ENCODE measurements at regions not wholly inside any gene's neighbourhood (a gene's known extent, or its start where the extent isn't known, plus 50 kb on each side); places are given as distances from the start of the nearest gene placed in this dataset.

- ATAC-seq, result no peak
- TF ChIP-seq BACH2 (CRISPR knock-in tag; IDR thresholded peaks at IDR 0.05; ENCODE audit: borderline replicate concordance), result no peak
- no peak for TF ChIP-seq ZFP3 (CRISPR knock-in tag; IDR thresholded peaks at IDR 0.05)
- TF ChIP-seq CSRNP3 (CRISPR knock-in tag; IDR thresholded peaks at IDR 0.05), result no peak
- no peak for TF ChIP-seq ESRRG (CRISPR knock-in tag; IDR thresholded peaks at IDR 0.05)
- no peak for TF ChIP-seq PPARA (CRISPR knock-in tag; IDR thresholded peaks at IDR 0.05; ENCODE audit: borderline replicate concordance)
- no peak for TF ChIP-seq OSR1 (CRISPR knock-in tag; IDR thresholded peaks at IDR 0.05)
- no peak for TF ChIP-seq CREB5 (CRISPR knock-in tag; IDR thresholded peaks at IDR 0.05; ENCODE audit: low read depth)
Measured at GRCh38 chr9:135300346-135301141, 179.0 kb upstream of the PPP1R26 start.

- ATAC-seq, result no peak
- TF ChIP-seq ZFP3 (CRISPR knock-in tag; IDR thresholded peaks at IDR 0.05) (no peak), ZNF565 (CRISPR knock-in tag; conservative IDR thresholded peaks at IDR 0.05; ENCODE audit: low read depth) (no peak), SNAI2 (CRISPR knock-in tag; IDR thresholded peaks at IDR 0.05) (no peak)
Measured at GRCh38 chr9:135301271-135302263, 178.0 kb upstream of the PPP1R26 start.

GRCh38 chr9:135302329-135303279, 177.0 kb upstream of the PPP1R26 start:
- no peak for TF ChIP-seq OSR1 (CRISPR knock-in tag; IDR thresholded peaks at IDR 0.05)
- TF ChIP-seq ZNF565 (CRISPR knock-in tag; conservative IDR thresholded peaks at IDR 0.05; ENCODE audit: low read depth), result no peak
- no peak for TF ChIP-seq SNAI2 (CRISPR knock-in tag; IDR thresholded peaks at IDR 0.05)
- TF ChIP-seq PATZ1 (CRISPR knock-in tag; IDR thresholded peaks at IDR 0.05; ENCODE audit: borderline replicate concordance), result no peak
- no peak for TF ChIP-seq PPARA (CRISPR knock-in tag; IDR thresholded peaks at IDR 0.05; ENCODE audit: borderline replicate concordance)
- no peak for ATAC-seq

- TF ChIP-seq ZNF70 (CRISPR knock-in tag; IDR thresholded peaks at IDR 0.05) (no peak), OSR1 (CRISPR knock-in tag; IDR thresholded peaks at IDR 0.05) (no peak), GLIS3 (CRISPR knock-in tag; IDR thresholded peaks at IDR 0.05) (no peak), TCF4 (CRISPR knock-in tag; IDR thresholded peaks at IDR 0.05; ENCODE audit: borderline replicate concordance) (no peak), ESRRG (CRISPR knock-in tag; IDR thresholded peaks at IDR 0.05) (no peak), CREB5 (CRISPR knock-in tag; IDR thresholded peaks at IDR 0.05; ENCODE audit: low read depth) (no peak), TSHZ2 (CRISPR knock-in tag; IDR thresholded peaks at IDR 0.05) (no peak), CSRNP3 (CRISPR knock-in tag; IDR thresholded peaks at IDR 0.05) (no peak)
- no peak for ATAC-seq
Measured at GRCh38 chr9:135303280-135303647, 176.3 kb upstream of the PPP1R26 start.

Measured in SK-N-SH treated with all-trans-retinoic acid at 6 μM for 48 hours (cell line).